ENCODE measurements at regions not wholly inside any gene's neighbourhood (a gene's known extent, or its start where the extent isn't known, plus 50 kb on each side); places are given as distances from the start of the nearest gene placed in this dataset.

- TF ChIP-seq CTCF (IDR thresholded peaks at IDR 0.05) (no peak), REST (IDR thresholded peaks at IDR 0.05; ENCODE audit: insufficient read depth in 1 of 2, low read depth in 2 of 2, low read length in 1 of 2) (no peak), TCF7L2 (IDR thresholded peaks at IDR 0.05; ENCODE audit: low read depth, low read length) (no peak), POLR2AphosphoS5 (IDR thresholded peaks at IDR 0.05; ENCODE audit: low read depth, low read length) (no peak), SIN3A (IDR thresholded peaks at IDR 0.05; ENCODE audit: borderline replicate concordance, insufficient read depth, low read depth, low read length) (no peak)
Measured at GRCh38 chr7:93651603-93652159, 77.2 kb upstream of the CALCR start.
